H1 (cell line): ENCODE measurements at regions not wholly inside any gene's neighbourhood (a gene's known extent, or its start where the extent isn't known, plus 50 kb on each side); places are given as distances from the start of the nearest gene placed in this dataset.

Source experiments
- CREB1 ChIP-seq: IDR thresholded peaks from 2 replicates; pipeline ENCODE4 v1.6.1; 2012; ENCODE audit warnings: inconsistent platforms
- EZH2 ChIP-seq: fragments of 200-600 bp; sonication (generic); IDR thresholded peaks from 2 replicates; pipeline ENCODE4 v1.7.1; 2012; ENCODE audit warnings: low read depth, mild to moderate bottlenecking, moderate library complexity, low read length, inconsistent platforms; ENCODE audit not compliant: severe bottlenecking
- HDAC2 ChIP-seq, 2 experiments: fragments of 300-600 bp in 1 of 2; sonication (generic) in 1 of 2; IDR thresholded peaks; 2 replicates each; pipeline ENCODE4 v1.6.1; 2011 to 2012; ENCODE audit warnings: low read depth in 2 of 2, low read length in 2 of 2, mild to moderate bottlenecking in 2 of 2, moderate library complexity in 2 of 2, borderline replicate concordance in 1 of 2, inconsistent platforms in 1 of 2
- POLR2A ChIP-seq, 2 experiments: IDR thresholded peaks; 1 replicate in 1 of 2; 2 replicates in 1 of 2; pipeline ENCODE4 v1.6.1; 2011; ENCODE audit warnings: low read depth in 2 of 2, low read length in 2 of 2, mild to moderate bottlenecking in 2 of 2; ENCODE audit errors: control extremely low read depth in 1 of 2
- SP1 ChIP-seq: IDR thresholded peaks from 2 replicates; pipeline ENCODE4 v1.6.1; 2011; ENCODE audit warnings: low read depth, low read length
- TAF1 ChIP-seq: IDR thresholded peaks from 2 replicates; pipeline ENCODE4 v1.6.1; 2011; ENCODE audit warnings: mild to moderate bottlenecking, low read depth, low read length
- YY1 ChIP-seq: IDR thresholded peaks from 2 replicates; pipeline ENCODE4 v1.6.1; 2011; ENCODE audit warnings: low read depth, mild to moderate bottlenecking, low read length
- ZNF274 ChIP-seq: IDR thresholded peaks from 2 replicates; pipeline ENCODE4 v1.7.0; 2012; ENCODE audit warnings: low read length, borderline replicate concordance; ENCODE audit errors: extremely low read depth
- TF ChIP-seq, protein P1 (sequence below), 3 experiments: IDR thresholded peaks; 1 replicate in 2 of 3; 2 replicates in 1 of 3; pipeline versions ENCODE4 v1.5.1 to v1.6.1; 2011; ENCODE audit warnings: low read length in 3 of 3, mild to moderate bottlenecking in 3 of 3, inconsistent platforms in 2 of 3, low read depth in 1 of 3, moderate library complexity in 1 of 3; ENCODE audit not compliant: insufficient read depth in 1 of 3; ENCODE audit errors: control extremely low read depth in 1 of 3
- TF ChIP-seq, protein P2 (sequence below): IDR thresholded peaks from 2 replicates; pipeline ENCODE4 v1.6.1; 2011; ENCODE audit warnings: low read depth, mild to moderate bottlenecking, low read length; ENCODE audit not compliant: insufficient read depth

DNA sequence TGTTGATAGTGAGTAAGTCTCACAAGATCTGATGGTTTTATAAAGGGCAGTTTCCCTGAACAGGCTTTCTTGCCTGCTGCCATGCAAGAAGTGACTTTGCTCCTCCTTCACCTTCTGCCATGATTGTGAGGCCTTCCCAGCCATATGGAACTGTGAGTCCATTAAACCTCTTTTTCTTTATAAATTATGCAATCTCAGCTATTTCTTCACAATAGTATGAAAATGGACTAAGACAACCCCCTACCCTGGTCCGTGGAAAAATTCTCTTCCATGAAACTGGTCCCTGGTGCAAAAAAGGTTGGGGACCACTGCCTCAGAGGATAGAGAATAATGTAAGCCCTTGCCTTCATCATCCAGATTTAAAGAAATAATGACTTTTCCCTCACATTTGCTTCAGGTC is 861.3 kb downstream of the QKI start:
- TF ChIP-seq HDAC2 (IDR thresholded peaks at IDR 0.05; ENCODE audit: borderline replicate concordance in 1 of 2, low read depth in 2 of 2, low read length in 2 of 2) (no peak), POLR2A (IDR thresholded peaks at IDR 0.05; ENCODE audit: control extremely low read depth in 1 of 2, low read depth in 2 of 2, low read length in 2 of 2) (no peak), EZH2 (no peak), ZNF274 (no peak), TAF1 (no peak), YY1 (no peak), SP1 (no peak), CREB1 (no peak)
- TF ChIP-seq, protein P1, sequence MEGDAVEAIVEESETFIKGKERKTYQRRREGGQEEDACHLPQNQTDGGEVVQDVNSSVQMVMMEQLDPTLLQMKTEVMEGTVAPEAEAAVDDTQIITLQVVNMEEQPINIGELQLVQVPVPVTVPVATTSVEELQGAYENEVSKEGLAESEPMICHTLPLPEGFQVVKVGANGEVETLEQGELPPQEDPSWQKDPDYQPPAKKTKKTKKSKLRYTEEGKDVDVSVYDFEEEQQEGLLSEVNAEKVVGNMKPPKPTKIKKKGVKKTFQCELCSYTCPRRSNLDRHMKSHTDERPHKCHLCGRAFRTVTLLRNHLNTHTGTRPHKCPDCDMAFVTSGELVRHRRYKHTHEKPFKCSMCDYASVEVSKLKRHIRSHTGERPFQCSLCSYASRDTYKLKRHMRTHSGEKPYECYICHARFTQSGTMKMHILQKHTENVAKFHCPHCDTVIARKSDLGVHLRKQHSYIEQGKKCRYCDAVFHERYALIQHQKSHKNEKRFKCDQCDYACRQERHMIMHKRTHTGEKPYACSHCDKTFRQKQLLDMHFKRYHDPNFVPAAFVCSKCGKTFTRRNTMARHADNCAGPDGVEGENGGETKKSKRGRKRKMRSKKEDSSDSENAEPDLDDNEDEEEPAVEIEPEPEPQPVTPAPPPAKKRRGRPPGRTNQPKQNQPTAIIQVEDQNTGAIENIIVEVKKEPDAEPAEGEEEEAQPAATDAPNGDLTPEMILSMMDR (IDR thresholded peaks at IDR 0.05; ENCODE audit: control extremely low read depth in 1 of 3, insufficient read depth in 1 of 3, low read depth in 1 of 3, low read length in 3 of 3): no peak
- TF ChIP-seq, protein P2, sequence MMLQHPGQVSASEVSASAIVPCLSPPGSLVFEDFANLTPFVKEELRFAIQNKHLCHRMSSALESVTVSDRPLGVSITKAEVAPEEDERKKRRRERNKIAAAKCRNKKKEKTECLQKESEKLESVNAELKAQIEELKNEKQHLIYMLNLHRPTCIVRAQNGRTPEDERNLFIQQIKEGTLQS: no peak
